ENCODE measurements at regions not wholly inside any gene's neighbourhood (a gene's known extent, or its start where the extent isn't known, plus 50 kb on each side); places are given as distances from the start of the nearest gene placed in this dataset.

- DNase-seq (ENCODE audit: low read depth in 2 of 2): no peak
These were observed 1266.8 kb downstream of the GRIK2 start for GRCh38 chr6:102660303-102660702.

- DNase-seq (ENCODE audit: low read depth in 2 of 2): no peak
These were observed 1262.3 kb downstream of the GRIK2 start for GRCh38 chr6:102655823-102656222.

GRCh38 chr6:102641426-102641825 is 1247.9 kb downstream of the GRIK2 start:
- DNase-seq (ENCODE audit: low read depth in 2 of 2): no peak

- no peak for DNase-seq (ENCODE audit: low read depth in 2 of 2)
These were observed 1238.4 kb downstream of the GRIK2 start for GRCh38 chr6:102631921-102632320.

- no peak for DNase-seq (ENCODE audit: low read depth in 2 of 2)
These were observed 1229.7 kb downstream of the GRIK2 start for GRCh38 chr6:102623201-102623600.

GRCh38 chr6:102619585-102619984 is 1226.1 kb downstream of the GRIK2 start:
- DNase-seq (ENCODE audit: low read depth in 2 of 2): no peak

- DNase-seq (ENCODE audit: low read depth in 2 of 2): no peak
These were observed 1189.1 kb downstream of the GRIK2 start for GRCh38 chr6:102582569-102582968.

GRCh38 chr6:102581378-102582124 is 1188.0 kb downstream of the GRIK2 start:
- no peak for DNase-seq (ENCODE audit: low read depth in 2 of 2)

GRCh38 chr6:102571236-102571908 is 1177.9 kb downstream of the GRIK2 start:
- DNase-seq (ENCODE audit: low read depth in 2 of 2): no peak

- no peak for DNase-seq (ENCODE audit: low read depth in 2 of 2)
These were observed 1169.2 kb downstream of the GRIK2 start for GRCh38 chr6:102562713-102563112.

GRCh38 chr6:102553214-102553613 is 1159.7 kb downstream of the GRIK2 start:
- DNase-seq (ENCODE audit: low read depth in 2 of 2): no peak

- no peak for DNase-seq (ENCODE audit: low read depth in 2 of 2)
These were observed 1155.8 kb downstream of the GRIK2 start for GRCh38 chr6:102549221-102549874.

GRCh38 chr6:102525336-102525735 is 1131.8 kb downstream of the GRIK2 start:
- no peak for DNase-seq (ENCODE audit: low read depth in 2 of 2)

GRCh38 chr6:102520966-102521365 is 1127.5 kb downstream of the GRIK2 start:
- DNase-seq (ENCODE audit: low read depth in 2 of 2): no peak

- DNase-seq (ENCODE audit: low read depth in 2 of 2): no peak
These were observed 1124.0 kb downstream of the GRIK2 start for GRCh38 chr6:102517506-102517905.

GRCh38 chr6:102501615-102502014 is 1108.1 kb downstream of the GRIK2 start:
- no peak for DNase-seq (ENCODE audit: low read depth in 2 of 2)

- DNase-seq (ENCODE audit: low read depth in 2 of 2): no peak
These were observed 1101.3 kb downstream of the GRIK2 start for GRCh38 chr6:102494808-102495207.

GRCh38 chr6:102493485-102493884 is 1100.0 kb downstream of the GRIK2 start:
- DNase-seq (ENCODE audit: low read depth in 2 of 2): no peak

GRCh38 chr6:102488729-102489128 is 1095.2 kb downstream of the GRIK2 start:
- no peak for DNase-seq (ENCODE audit: low read depth in 2 of 2)

- DNase-seq (ENCODE audit: low read depth in 2 of 2): no peak
These were observed 1092.0 kb downstream of the GRIK2 start for GRCh38 chr6:102485480-102485879.

GRCh38 chr6:102474041-102474807 is 1080.7 kb downstream of the GRIK2 start:
- no peak for DNase-seq (ENCODE audit: low read depth in 2 of 2)

- no peak for DNase-seq (ENCODE audit: low read depth in 2 of 2)
These were observed 1065.5 kb downstream of the GRIK2 start for GRCh38 chr6:102458990-102459389.
